GM19328 (cell line): ENCODE measurements at regions not wholly inside any gene's neighbourhood (a gene's known extent, or its start where the extent isn't known, plus 50 kb on each side); places are given as distances from the start of the nearest gene placed in this dataset.
"Not testable (repeated sequence)": the region's sequence is repeated elsewhere in the genome, so short reads cannot be mapped to it uniquely, and the experiment has no call there.

Source experiments
- ATAC-seq: cut with Tn5 transposase; IDR thresholded peaks from one replicate; pipeline ENCODE4 v1.9.1; 2021; ENCODE audit warnings: mild to moderate bottlenecking, moderate library complexity; ENCODE audit not compliant: unreplicated experiment

GRCh38 chrX:42290608-42291007, 367.3 kb upstream of the CASK start:
- no peak for ATAC-seq

DNA sequence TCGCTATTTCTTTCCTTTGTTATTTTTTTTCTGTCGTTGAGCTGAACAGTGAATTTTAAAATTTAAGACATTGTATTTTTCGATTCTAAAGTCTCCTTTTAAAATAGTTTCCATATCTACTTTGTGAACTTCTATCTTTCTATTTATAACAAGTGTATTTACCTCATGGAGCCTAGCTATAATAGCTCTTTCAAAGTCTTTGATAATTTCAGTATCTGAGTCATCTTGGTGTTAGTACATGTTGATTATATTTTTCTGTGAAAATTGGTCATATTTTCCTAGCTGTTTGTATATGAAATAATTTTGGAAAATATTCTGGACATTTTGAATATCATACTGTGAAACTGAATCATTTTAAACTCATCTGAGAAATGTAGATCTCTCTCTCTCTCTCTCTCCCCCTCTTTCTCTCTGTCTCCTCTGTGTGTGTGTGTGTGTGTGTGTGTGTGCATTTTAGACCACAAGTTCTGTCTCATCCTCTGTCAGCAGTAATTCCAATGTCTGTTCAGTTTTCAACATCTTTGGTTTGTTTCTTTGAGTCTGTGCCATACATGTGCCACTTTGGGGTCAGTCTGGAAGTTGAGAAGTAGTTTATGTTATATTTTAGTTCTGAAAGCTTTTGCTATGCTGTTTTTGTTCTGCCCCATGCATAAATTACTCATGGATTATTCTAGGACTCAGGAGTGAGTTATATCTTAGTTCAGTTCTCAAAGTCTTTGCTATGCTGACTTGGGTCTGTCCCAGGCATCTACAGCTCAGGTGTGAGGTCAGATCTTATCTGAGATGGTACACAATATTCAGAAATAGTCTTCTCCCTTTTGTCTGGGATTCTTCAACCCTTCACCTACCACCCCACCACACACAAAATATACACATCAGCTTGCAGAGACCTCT, 366.4 kb upstream of the CASK start:
- ATAC-seq: no peak

GRCh38 chrX:42285681-42286080, 362.3 kb upstream of the CASK start:
- not testable (repeated sequence) for ATAC-seq

GRCh38 chrX:42276982-42277690, 353.8 kb upstream of the CASK start:
- ATAC-seq: no peak

DNA sequence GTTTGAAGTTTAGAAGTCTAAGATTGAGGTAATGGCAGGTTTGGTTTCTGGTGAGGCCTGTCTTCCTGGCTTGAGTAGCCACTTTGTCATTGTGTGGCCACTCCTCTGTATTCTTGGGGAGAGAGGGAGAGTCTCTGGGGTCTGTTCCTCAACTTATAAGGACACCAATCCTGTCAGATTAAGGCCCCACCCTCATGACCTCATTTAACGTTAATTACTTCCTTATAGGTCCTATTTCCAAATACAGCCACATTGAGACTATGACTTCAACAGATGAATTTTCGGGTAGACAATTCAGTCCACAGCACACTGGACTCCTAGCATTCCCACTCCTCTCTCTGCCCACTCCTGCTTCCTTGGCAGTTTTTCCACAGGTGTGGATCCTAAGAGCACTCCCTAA, 350.8 kb upstream of the CASK start:
- no peak for ATAC-seq

GRCh38 chrX:42273387-42273786, 350.0 kb upstream of the CASK start:
- no peak for ATAC-seq

GRCh38 chrX:42269186-42269585, 345.8 kb upstream of the CASK start:
- no peak for ATAC-seq

- no peak for ATAC-seq
Measured at GRCh38 chrX:42260854-42261253, 337.5 kb upstream of the CASK start.

DNA sequence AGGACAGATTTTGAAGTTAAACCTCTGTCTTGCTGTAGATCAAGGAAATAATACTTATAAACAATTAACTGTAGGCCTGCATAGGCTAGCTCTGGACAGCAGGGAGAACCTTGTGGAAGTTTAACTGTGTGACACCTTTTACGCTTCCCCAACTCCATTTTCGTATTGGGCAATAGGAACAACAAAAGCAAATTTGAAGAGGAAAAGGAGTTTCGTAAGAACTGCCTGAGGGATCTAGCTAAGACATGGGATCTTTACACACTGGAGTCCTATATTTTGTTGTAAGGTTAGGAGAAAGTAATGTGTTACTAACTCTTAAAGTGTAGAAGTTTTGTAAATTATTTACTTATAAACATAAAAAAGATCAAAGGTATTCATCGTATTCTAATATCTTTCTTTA, 324.9 kb upstream of the CASK start:
- ATAC-seq: no peak

GRCh38 chrX:42247241-42247640, 323.9 kb upstream of the CASK start:
- ATAC-seq: no peak

- ATAC-seq: no peak
Measured at GRCh38 chrX:42246814-42247213, 323.5 kb upstream of the CASK start.

DNA sequence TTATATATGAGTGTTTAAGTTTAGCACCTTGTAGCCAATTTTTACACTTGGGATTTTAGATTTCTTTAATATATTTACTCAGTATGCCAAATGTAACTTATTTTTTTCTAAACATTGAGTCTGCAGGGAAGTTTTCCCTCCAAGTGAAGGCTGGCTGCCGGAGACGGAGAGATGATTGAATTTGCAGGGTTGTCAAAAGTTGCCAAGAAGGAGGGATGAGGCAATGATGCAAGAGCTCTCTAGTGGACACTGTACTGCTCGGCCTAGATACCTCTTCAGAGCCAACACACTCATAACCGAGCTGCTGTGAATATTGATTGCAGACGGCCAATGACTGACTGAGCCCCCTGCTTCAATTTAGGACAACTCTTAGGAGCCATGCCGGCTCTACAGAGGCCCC, 318.6 kb upstream of the CASK start:
- no peak for ATAC-seq

- no peak for ATAC-seq
Measured at GRCh38 chrX:42241421-42241820, 318.1 kb upstream of the CASK start.

GRCh38 chrX:42237956-42238355, 314.6 kb upstream of the CASK start:
- no peak for ATAC-seq

GRCh38 chrX:42229533-42229932, 306.2 kb upstream of the CASK start:
- no peak for ATAC-seq

GRCh38 chrX:42220666-42221065, 297.3 kb upstream of the CASK start:
- no peak for ATAC-seq

GRCh38 chrX:42220083-42220482, 296.7 kb upstream of the CASK start:
- ATAC-seq: no peak

DNA sequence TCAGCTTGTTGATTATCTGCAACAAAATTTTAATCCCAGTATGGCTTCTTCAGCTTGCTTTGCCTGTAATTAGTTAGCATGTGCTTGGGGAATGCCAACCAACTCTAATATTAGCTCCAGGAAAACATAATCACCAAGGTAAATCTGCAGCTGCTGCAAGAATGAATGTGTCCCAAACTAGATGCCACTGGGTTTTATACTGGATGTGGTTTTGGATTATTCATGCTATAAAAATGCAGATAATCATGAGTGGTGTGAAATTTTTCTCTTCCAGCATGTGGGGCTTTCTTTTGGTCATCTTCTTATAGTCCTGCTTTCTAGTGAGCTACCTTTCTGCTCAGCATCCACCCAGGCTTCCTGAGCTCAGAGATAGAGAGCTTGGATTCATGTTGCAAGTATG, 295.9 kb upstream of the CASK start:
- no peak for ATAC-seq

GRCh38 chrX:42195506-42195905, 272.2 kb upstream of the CASK start:
- ATAC-seq: no peak

DNA sequence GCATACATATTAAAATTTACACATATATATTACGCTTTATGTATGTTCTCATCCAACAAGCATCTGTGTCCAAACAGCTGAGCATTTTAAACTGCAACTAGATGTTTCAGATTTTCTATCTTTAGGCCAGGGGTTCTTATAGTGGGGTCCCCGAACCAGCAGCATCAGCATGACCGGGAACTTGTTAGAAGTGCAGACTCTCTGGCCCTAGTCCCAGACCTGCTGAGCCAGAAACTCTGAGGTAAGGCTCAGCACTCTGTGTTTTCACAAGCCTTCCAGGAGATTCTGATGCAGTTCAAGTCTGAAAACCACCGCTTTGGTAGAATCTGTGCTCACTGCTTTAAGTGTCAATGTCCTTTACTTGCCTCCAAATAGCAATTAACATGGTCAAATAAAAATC, 266.2 kb upstream of the CASK start:
- no peak for ATAC-seq

GRCh38 chrX:42188730-42189129, 265.4 kb upstream of the CASK start:
- no peak for ATAC-seq

GRCh38 chrX:42176789-42177188, 253.4 kb upstream of the CASK start:
- no peak for ATAC-seq
